ENCODE measurements at regions not wholly inside any gene's neighbourhood (a gene's known extent, or its start where the extent isn't known, plus 50 kb on each side); places are given as distances from the start of the nearest gene placed in this dataset.

DNA sequence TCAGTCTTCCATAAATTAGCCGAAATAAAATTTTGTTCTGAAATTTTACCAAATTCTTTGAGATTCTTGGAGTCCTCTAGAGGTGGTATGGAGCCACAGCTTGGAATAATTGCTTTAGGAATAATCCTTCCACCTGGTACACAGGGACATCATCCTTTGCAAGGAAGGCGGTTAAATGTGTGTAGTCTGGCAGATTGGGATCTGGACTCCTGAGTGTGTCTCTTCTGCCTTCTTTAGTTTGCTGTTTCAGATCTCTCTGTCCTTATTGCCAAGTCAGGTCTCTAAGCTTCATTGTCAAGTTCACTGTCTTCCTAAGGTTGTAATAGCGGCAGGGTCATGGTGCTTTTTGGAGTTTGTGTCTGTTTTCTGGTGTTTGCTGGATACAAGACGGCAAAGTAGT lies 393.9 kb upstream of the RGS6 start:
- no CpG with 5 or more reads among the region's 4 CpGs for WGBS (ENCODE audit: extremely low coverage, insufficient read length, low lambda C conversion rate)
- peaks cover 32 to 40% of the 10 kb centered on the region in 2 experiments for H3K4me1 Mint-ChIP-seq
- no peak overlapping the region for H2AFZ ChIP-seq (ENCODE audit: low read length)

More for the DNA sequence above, 393.9 kb upstream of the RGS6 start:
- Histone ChIP-seq H4K91ac (ENCODE audit: insufficient read length, low read depth, low read length) (no peak overlapping the region), H3K27ac (ENCODE audit: insufficient read length, low read depth, low read length) (no peak overlapping the region), H2BK20ac (ENCODE audit: low read depth, low read length, poor library complexity, severe bottlenecking) (no peak overlapping the region), H3K9me3 (ENCODE audit: control insufficient read depth, low read depth, low read length) (no peaks in the 10 kb centered on the region), H2BK15ac (ENCODE audit: low read depth, low read length) (no peak overlapping the region), H2BK120ac (ENCODE audit: low read depth, low read length, poor library complexity, severe bottlenecking) (no peak overlapping the region), H2BK12ac (ENCODE audit: insufficient read length, low read depth, low read length) (no peak overlapping the region), H3K18ac (ENCODE audit: insufficient read length, low read depth, low read length) (no peak overlapping the region), H2BK5ac (ENCODE audit: insufficient read length, low read length) (no peak overlapping the region), H3K27me3 (ENCODE audit: insufficient read depth, low read length) (no peaks in the 10 kb centered on the region), H3T11ph (ENCODE audit: low read length) (no peak overlapping the region), H2AK5ac (ENCODE audit: insufficient read length, low read length) (no peak overlapping the region), H3K23me2 (ENCODE audit: insufficient read length, low read depth, low read length, poor library complexity, severe bottlenecking) (no peaks in the 10 kb centered on the region), H4K8ac (replicated peaks; ENCODE audit: insufficient read length, low read depth, low read length) (no peak overlapping the region), H4K20me1 (ENCODE audit: control insufficient read depth, insufficient read depth, insufficient read length) (no peaks in the 10 kb centered on the region), H3K14ac (ENCODE audit: insufficient read depth, low read length) (no peak overlapping the region), H3K4me1 (ENCODE audit: insufficient read depth, low read length) (peaks cover 3% of the 10 kb centered on the region; the same call in 1 of the 2 replicates), H3K79me1 (ENCODE audit: insufficient read depth, low read depth, low read length, poor library complexity, severe bottlenecking) (no peaks in the 10 kb centered on the region), H3K56ac (ENCODE audit: insufficient read length, low read depth, low read length) (no peak overlapping the region), H3K9ac (ENCODE audit: extremely low read depth, insufficient read length, low read length) (no peak overlapping the region), H4K5ac (ENCODE audit: insufficient read length, low read depth, low read length) (no peak overlapping the region), H3K4me2 (ENCODE audit: insufficient read depth, insufficient read length, low read length) (no peak overlapping the region), H3K79me2 (ENCODE audit: insufficient read depth, low read length) (no peaks in the 10 kb centered on the region), H3K4ac (ENCODE audit: low read depth, low read length) (no peak overlapping the region), H3K23ac (ENCODE audit: insufficient read length, low read depth, low read length) (no peak overlapping the region)
- no peaks in the 10 kb centered on the region; a peak in 1 of 7 replicates for H3K36me3 Mint-ChIP-seq (ENCODE audit: insufficient read depth in 1 of 3, low read depth in 3 of 3)
- TF ChIP-seq, protein P1, sequence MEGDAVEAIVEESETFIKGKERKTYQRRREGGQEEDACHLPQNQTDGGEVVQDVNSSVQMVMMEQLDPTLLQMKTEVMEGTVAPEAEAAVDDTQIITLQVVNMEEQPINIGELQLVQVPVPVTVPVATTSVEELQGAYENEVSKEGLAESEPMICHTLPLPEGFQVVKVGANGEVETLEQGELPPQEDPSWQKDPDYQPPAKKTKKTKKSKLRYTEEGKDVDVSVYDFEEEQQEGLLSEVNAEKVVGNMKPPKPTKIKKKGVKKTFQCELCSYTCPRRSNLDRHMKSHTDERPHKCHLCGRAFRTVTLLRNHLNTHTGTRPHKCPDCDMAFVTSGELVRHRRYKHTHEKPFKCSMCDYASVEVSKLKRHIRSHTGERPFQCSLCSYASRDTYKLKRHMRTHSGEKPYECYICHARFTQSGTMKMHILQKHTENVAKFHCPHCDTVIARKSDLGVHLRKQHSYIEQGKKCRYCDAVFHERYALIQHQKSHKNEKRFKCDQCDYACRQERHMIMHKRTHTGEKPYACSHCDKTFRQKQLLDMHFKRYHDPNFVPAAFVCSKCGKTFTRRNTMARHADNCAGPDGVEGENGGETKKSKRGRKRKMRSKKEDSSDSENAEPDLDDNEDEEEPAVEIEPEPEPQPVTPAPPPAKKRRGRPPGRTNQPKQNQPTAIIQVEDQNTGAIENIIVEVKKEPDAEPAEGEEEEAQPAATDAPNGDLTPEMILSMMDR (conservative IDR thresholded peaks at IDR 0.05): no peak
- H3K27ac Mint-ChIP-seq: peak overlapping the region in 1 of 3 experiments; percentile 59; a peak in 1 of 7 replicates
- H3K4me3 Mint-ChIP-seq: no peak overlapping the region
- H3K27me3 Mint-ChIP-seq (ENCODE audit: low read depth): no peaks in the 10 kb centered on the region
- H3K9me3 Mint-ChIP-seq: no peaks in the 10 kb centered on the region
- no peak for DNase-seq
